ENCODE measurements at regions not wholly inside any gene's neighbourhood (a gene's known extent, or its start where the extent isn't known, plus 50 kb on each side); places are given as distances from the start of the nearest gene placed in this dataset.

- Mint-ChIP-seq H3K27me3 (ENCODE audit: insufficient read depth) (peaks cover 5% of the 10 kb centered on the region), H3K4me1 (peaks cover 28% of the 10 kb centered on the region), H3K9me3 (no peaks in the 10 kb centered on the region), H3K4me3 (no peak overlapping the region), H3K36me3 (ENCODE audit: low read depth) (no peaks in the 10 kb centered on the region), H3K27ac (no peak overlapping the region)
- Histone ChIP-seq H3K9ac (ENCODE audit: extremely low read depth, low read length, poor library complexity, severe bottlenecking) (no peak overlapping the region), H3K4me1 (ENCODE audit: control insufficient read depth, insufficient read depth, low read length) (peaks cover 7% of the 10 kb centered on the region), H3K4me3 (ENCODE audit: low read length) (no peak overlapping the region), H3K27ac (ENCODE audit: low read depth, low read length) (no peak overlapping the region), H3K9me3 (ENCODE audit: control insufficient read depth, low read length) (no peaks in the 10 kb centered on the region), H3K27me3 (ENCODE audit: control insufficient read depth, insufficient read depth, low read length, poor library complexity, severe bottlenecking) (peaks cover 5% of the 10 kb centered on the region), H3K36me3 (ENCODE audit: control insufficient read depth, insufficient read depth, low read length) (no peaks in the 10 kb centered on the region)
- TF ChIP-seq CTCF (conservative IDR thresholded peaks at IDR 0.05), result no peak
- 93 to 95% methylated on average over 2 to 4 of the region's 4 CpGs for WGBS, 2 experiments (ENCODE audit: insufficient coverage in 1 of 2, insufficient read length in 1 of 2)
- no peak for DNase-seq
These were observed 373.1 kb upstream of the SLCO3A1 start for GRCh38 chr15:91480426-91480825.

- Histone ChIP-seq H3K4me1 (ENCODE audit: control insufficient read depth, insufficient read depth, low read length) (peaks cover 7% of the 10 kb centered on the region), H3K9ac (ENCODE audit: extremely low read depth, low read length, poor library complexity, severe bottlenecking) (no peak overlapping the region), H3K9me3 (ENCODE audit: control insufficient read depth, low read length) (no peaks in the 10 kb centered on the region), H3K36me3 (ENCODE audit: control insufficient read depth, insufficient read depth, low read length) (no peaks in the 10 kb centered on the region), H3K27me3 (ENCODE audit: control insufficient read depth, insufficient read depth, low read length, poor library complexity, severe bottlenecking) (peaks cover 6% of the 10 kb centered on the region), H3K4me3 (ENCODE audit: low read length) (no peak overlapping the region), H3K27ac (ENCODE audit: low read depth, low read length) (no peak overlapping the region)
- peak; percentile 24 for TF ChIP-seq CTCF (conservative IDR thresholded peaks at IDR 0.05)
- DNase-seq, result no peak
- peaks cover 7% of the 10 kb centered on the region for H3K27me3 Mint-ChIP-seq (ENCODE audit: insufficient read depth)
- H3K9me3 Mint-ChIP-seq, result no peaks in the 10 kb centered on the region
- H3K4me1 Mint-ChIP-seq, result peaks cover 31% of the 10 kb centered on the region
- no peaks in the 10 kb centered on the region for H3K36me3 Mint-ChIP-seq (ENCODE audit: low read depth)
- H3K27ac Mint-ChIP-seq, result no peak overlapping the region
- H3K4me3 Mint-ChIP-seq, result no peak overlapping the region
- 88 to 100% methylated on average over 1 of the region's 1 CpG for WGBS, 2 experiments (ENCODE audit: insufficient coverage in 1 of 2, insufficient read length in 1 of 2)
These were observed 370.7 kb upstream of the SLCO3A1 start for GRCh38 chr15:91482799-91483198.

- Histone ChIP-seq H3K36me3 (ENCODE audit: control insufficient read depth, insufficient read depth, low read length) (no peaks in the 10 kb centered on the region), H3K4me1 (ENCODE audit: control insufficient read depth, insufficient read depth, low read length) (peaks cover 7% of the 10 kb centered on the region), H3K27me3 (ENCODE audit: control insufficient read depth, insufficient read depth, low read length, poor library complexity, severe bottlenecking) (peaks cover 6% of the 10 kb centered on the region), H3K4me3 (ENCODE audit: low read length) (no peak overlapping the region), H3K9ac (ENCODE audit: extremely low read depth, low read length, poor library complexity, severe bottlenecking) (no peak overlapping the region), H3K27ac (ENCODE audit: low read depth, low read length) (no peak overlapping the region), H3K9me3 (ENCODE audit: control insufficient read depth, low read length) (no peaks in the 10 kb centered on the region)
- WGBS, 2 experiments (ENCODE audit: insufficient coverage in 1 of 2, insufficient read length in 1 of 2), result 90 to 100% methylated on average over 1 of the region's 1 CpG
- no peak for DNase-seq
- Mint-ChIP-seq H3K36me3 (ENCODE audit: low read depth) (no peaks in the 10 kb centered on the region), H3K9me3 (no peaks in the 10 kb centered on the region), H3K27me3 (ENCODE audit: insufficient read depth) (peaks cover 7% of the 10 kb centered on the region), H3K27ac (no peak overlapping the region), H3K4me3 (no peak overlapping the region), H3K4me1 (peaks cover 31% of the 10 kb centered on the region)
- no peak for TF ChIP-seq CTCF (conservative IDR thresholded peaks at IDR 0.05)
These were observed 369.4 kb upstream of the SLCO3A1 start for GRCh38 chr15:91484141-91484540.
